Kidney capillary endothelial cell (primary cell): ENCODE measurements at regions not wholly inside any gene's neighbourhood (a gene's known extent, or its start where the extent isn't known, plus 50 kb on each side); places are given as distances from the start of the nearest gene placed in this dataset.

ENCODE experiments used
- DNase-seq: peaks from one replicate; pipeline ENCODE4 v3.0.0-alpha.2; 2018; ENCODE audit warnings: low spot score

DNA sequence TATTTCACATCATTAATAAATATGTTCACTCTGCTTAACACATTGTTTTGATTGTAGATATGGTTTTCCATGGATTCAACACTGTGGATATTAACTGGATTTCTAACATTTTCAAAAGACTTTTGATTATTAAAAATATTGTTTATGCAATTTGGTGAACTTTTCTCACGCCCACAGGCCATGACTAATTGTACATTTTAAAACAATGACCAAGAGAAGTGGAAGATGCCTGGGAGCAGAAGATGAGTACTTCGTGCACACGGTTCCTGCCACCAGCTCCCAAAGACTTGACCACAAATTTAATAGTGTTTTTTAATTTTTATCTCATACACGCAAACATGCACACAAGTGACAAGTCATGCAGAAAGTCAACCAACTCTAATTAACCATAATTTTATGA is 451.0 kb upstream of the ADARB2 start:
- no peak for DNase-seq

DNA sequence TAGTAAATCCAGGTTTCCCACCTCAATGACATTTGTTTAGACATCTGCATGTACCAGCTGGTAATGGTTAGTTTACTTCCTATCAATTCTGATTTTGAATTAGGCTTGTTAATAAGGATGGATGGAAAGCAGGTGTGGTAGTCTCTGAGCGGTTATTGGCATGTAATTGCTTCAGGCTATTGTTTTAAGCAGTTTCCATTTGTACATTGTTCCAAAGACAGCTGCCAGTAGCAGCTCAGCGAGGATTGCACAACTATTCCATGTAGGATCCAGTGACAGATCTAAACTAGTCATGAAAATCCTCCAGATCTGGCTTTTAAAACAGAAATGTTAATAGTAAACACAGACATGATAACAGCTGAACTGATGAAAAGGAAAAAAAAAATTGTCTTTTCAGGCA is 436.0 kb upstream of the ADARB2 start:
- DNase-seq: no peak

DNA sequence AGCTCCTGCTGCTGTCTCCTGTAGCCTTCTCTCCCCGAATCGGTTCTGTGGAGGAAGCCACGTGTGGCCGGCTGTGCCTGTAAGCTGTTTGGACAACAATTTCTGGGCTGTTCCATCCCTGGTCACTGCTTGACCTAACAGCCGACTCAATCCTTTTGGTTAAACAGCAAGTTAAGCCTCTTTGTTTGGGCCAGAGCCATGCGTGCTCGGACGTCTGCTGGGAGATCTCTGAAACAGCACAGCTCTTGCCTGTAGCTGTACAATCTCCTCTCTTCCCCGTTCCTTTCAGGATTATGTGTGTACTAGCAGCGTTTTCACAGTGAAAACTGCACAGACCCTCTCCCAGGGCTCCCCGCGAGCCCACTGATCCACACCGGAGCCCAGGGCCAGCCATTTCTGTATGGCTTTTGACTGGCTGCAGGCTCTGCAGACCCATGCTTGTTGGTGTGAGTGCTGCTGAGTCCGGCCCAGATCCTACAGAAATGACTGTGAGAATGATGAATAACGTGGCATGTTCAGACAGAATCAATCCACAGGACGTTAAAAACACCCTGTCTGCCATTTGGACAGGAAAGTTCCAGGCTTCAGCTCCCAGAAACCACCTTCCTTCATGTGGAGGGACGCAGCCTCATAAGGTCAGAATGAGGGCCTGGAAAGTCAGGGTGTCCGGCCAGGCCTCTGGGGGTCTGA is 428.6 kb upstream of the ADARB2 start:
- no peak for DNase-seq

DNA sequence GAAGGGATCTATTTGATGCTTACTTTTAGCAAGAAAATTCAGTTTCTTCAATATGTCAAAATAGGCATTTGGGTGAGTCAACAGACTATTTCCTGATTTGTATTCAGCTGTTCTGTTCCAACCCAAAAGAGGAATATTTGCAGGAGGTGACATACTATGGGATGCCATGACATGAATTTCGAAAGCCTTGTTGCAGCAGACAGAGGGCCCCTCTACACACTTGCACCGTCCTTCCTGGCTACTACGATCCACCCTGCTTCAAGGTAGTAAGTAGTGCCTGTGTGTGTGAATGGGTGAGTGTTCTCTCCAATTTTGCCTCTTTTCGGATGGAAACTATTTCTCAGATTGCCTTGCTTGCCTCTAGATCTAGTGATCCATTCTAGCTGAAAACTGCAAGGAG is 413.0 kb upstream of the ADARB2 start:
- DNase-seq: no peak

DNA sequence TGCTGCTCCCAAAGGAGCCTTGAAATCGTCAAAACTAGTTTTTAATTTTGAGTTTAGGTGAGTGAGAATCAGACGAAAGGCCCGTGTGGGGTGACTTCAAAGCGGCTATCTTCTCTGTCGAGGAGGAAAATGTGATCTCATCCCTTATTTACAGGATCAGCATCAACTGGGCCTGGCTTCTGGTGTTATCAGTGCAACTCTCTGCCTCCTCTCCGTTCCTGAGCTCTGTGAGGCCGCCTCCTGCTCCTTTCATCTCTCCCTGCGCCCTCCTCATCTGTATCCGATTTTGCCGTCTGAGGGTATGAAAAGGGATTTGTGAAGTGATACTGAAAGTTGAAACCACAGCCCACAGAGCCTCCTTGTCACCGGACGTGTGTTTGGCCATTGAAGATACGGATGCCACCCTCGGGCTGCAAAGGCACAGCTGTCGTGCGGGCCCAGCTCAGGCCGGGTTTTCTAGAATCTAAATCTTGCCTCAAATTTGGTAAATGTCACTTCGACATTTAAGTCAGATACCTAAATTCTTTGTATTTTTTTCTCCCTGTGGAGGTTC is 408.7 kb upstream of the ADARB2 start:
- DNase-seq: no peak

DNA sequence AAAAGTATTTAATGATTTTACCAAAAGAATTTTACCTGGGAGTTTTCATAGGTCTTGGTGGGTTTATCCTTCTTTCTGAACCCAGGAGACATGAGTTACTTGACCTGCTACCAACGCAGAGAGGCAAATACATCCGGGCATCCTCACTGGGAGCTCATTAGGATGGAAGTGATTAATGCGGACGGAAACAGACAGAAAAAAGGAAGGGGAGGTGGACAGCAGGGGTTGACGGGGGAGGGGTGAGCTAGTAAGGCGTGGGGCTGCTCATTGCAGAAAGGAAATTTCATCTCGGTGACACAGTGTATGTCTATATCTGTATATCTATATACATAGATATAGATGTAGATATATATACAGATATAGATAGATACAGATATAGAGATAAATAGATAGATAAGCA is 408.2 kb upstream of the ADARB2 start:
- DNase-seq: no peak

DNA sequence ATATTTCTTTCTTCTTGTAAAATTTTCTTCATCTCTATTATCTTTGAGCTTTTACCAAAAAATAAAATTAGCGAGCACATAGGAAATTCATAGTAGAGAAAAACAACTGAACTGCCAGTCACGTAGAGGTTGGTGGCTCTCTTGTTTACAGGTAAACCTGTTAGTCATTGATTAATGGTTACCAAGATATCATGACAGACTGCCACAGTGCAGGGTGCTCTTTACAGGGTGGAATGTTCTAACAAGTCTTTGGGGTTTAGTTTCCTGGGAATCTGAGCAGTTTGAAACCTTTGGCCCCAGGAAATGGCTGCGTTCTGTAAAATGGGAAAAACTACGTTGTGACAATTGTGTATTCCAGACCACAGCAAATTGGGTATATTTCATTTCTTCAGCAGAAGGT is 407.3 kb upstream of the ADARB2 start:
- DNase-seq: no peak

DNA sequence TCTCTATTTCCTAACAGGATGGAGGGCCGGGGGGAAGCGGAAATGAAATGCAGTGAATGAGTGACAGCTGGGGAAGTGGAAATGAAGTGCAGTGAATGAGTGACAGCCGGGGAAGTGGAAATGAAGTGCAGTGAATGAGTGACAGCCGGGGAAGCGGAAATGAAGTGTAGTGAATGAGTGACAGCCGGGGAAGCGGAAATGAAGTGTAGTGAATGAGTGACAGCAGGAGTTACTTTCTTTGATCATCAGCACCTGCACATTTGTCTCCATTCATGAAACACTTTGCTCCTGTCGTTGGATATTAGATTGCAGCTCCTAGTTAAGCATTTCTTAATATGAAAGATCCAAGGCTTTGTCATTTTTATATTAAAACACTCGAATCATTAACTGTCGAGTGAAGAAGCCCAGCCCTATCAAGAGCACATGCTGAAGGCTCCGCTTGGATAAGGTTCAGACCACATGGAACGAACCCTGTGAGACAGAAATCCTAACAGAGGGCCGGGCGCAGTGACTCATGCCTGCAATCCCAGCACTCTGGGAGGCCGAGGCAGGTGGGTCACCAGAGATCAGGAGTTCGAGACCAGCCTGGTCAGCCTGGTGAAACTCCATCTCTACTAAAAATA is 406.0 kb upstream of the ADARB2 start:
- DNase-seq: no peak

DNA sequence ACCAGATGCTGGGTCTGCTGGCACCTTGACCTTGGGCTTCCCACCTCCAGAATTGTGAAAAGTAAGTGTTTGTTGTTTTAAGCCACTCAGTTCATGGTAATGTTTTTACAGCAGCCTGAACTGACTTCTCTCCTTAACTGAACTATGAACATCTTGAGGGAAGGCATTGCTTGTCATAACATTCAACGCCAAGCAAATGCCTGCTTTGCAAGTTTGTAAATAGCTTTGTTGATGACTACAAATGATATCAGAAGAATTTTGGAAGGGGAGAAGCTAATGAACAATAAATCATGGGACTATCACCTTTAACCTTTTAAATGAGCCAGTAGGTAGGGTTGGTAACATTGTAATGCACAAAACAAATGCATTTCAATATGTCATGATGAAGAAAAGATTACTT is 402.4 kb upstream of the ADARB2 start:
- DNase-seq: no peak

DNA sequence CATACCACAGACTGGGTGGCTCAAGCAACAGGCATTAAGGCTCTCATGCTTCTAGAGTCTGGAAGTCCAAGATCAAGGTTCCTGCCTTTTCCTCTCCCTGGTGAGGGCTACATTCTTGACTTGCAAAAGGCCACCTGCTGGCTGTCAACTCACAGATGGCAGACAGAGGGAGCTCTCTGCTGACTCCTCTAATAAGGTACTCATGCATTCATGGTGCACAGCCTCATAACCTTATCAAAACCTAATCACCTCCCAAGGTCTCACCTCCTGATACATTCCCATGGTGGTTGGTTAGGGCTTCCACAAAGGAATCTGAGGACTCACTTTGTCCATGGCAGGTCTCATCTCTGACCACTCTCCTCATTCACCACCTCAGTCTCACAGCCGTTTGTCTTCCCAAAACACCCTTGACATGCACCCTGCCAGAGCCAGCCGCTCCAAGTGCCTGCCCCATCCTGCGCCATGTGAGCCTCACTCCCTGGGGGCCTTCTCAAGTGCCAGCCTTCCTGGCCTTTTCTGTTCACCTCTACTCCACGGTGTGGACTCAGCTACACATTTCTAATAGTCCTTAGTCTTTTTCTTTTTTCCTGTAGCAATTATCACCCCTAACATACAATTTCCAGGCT is 400.3 kb upstream of the ADARB2 start:
- no peak for DNase-seq

DNA sequence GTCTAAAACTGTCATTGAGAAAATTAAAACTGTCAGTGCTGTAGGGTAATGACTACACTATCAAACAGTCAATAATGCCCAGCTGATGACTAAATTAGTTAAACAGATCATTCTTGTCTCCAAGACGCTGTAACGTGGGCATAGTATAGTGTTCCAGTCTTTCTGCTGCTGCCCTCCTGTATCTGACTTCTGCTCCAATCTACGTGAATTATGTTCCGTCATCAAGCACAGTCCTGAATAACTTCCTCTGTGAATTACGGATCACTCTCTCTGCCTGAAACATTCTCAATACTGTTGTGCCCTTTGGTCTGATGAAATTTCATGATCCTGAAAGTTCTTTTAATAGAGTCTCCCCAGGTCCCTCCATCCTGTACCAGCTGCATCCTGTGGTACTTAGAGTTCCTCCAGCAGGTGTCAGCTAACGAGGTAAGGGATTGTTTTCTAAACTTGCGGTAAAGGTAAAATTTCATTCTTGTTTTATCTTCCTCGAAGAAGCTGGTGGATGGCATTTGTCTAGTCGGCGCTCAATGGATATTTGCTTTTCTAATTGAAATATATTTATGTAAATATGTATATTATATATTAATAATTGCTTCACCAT is 393.5 kb upstream of the ADARB2 start:
- DNase-seq: no peak

DNA sequence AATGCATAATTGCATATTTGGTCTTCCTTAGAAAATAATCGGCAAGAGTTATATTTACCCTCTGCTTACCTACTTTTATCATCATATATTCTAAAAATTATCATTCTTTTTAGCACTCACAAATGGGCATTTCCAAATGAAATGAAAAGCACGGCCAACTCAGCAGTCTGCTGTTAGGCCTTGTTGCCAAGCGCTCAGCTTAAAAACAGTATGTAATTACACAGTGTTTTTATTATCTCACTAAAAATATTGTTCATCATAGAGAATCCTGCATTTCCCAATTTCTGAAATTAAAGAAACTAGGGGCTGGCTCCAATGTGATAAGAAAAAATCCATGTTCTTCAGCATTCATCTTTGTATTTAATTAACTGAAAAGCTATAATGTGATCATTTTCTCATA is 391.7 kb upstream of the ADARB2 start:
- DNase-seq: no peak

DNA sequence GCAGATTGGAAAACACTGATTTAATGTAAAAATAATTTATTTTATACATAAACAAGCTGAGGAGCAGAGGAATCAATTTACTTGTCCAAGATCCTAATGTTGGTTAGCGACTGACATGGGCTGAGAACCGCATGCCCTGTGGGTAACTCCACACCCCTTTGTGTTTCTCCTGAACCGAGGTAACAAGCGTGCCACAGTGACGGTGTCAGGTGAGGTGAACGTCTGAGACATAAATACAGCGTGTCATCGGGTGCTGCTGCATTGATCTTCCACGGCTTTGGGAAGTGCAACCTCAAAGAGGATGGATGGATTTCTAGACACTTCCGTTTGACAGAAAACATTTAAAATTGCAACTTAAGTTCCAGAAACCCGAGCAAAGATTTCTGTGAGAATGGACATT is 386.8 kb upstream of the ADARB2 start:
- no peak for DNase-seq

DNA sequence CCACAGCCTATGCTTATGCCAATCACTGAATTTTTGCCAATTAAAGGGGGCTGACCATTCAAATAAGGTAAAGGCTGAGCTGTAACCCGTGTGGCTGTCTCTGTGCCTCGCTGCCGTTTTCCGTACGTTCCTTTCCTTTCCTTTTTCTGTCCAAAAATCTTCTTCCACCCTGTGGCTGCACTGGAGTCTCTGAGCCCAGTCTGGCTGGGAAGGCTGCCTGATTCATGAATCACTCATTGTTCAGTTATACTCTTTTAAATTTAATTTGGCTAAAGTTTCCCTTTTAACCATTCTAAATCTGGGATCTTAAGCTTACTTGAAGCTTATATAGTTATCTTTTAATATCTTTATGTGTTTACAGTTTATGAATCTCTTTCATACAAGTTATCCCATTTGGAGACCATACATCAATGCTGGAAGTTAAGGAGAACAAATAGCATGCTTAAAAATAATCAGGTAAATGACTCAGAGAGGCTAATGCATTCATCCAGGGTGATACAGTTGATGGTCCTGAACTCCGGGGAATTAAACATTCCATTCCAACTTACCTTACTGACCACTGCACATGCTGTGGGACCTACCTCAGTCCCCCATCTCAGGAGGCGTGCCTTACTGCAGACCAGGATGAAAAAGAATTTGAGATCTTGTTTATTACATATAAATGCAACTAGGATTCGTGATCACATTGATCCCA is 385.3 kb upstream of the ADARB2 start:
- DNase-seq: no peak

DNA sequence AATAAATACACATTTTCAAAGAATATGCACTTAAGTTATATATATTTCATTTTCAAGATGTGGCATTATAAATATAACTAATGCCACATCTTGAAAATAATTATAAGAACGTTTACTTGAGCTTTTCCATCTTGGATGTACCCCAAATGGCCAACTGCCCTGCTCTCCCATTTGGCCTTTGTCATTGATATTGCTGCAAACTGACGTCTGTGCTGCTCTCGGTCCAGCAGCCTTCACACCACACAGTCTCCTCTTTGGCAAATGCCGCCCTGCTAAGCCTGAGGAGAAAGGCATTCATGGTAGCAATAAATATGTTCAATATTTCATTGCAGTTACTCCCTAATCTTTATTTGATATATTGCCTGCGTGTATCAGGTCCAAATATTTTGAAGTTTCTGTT is 384.6 kb upstream of the ADARB2 start:
- DNase-seq: no peak

DNA sequence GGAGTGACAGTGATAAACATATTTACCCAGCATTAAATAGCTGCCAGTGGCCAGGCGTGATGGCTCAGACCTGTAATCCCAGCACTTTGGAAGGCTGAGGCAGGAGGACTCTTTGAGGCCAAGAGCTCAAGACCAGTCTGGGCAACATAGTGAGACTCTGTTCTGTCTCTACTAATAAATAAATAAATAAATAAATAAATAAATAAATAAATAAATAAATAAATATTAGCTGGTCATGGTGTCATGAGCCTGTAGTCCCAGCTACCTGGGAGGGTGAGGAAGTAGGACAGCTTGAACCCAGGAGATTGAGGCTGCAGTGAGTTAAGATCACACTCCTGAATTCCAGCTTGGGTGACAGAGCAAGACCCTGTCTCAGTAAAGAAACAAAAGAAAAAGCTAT is 384.0 kb upstream of the ADARB2 start:
- no peak for DNase-seq

DNA sequence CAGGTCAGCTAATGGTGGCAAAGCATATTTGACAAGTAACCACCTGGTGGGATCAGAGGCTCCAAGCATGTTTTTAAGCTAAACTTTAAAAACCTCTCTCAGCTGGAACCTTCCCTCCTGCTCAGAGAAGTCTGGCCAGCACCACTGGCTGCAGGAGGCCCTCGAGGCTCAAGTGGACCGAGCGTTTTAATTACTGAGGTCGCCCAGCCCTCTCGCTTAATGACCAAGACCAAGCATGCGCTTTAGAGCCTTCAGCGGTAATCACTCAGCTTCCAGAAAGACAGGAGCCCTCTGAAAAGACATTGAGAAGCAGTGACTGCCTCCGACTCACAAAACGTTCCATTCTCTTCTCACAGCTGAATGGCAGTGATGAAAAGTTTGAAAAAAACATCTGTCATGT is 383.4 kb upstream of the ADARB2 start:
- DNase-seq: no peak

DNA sequence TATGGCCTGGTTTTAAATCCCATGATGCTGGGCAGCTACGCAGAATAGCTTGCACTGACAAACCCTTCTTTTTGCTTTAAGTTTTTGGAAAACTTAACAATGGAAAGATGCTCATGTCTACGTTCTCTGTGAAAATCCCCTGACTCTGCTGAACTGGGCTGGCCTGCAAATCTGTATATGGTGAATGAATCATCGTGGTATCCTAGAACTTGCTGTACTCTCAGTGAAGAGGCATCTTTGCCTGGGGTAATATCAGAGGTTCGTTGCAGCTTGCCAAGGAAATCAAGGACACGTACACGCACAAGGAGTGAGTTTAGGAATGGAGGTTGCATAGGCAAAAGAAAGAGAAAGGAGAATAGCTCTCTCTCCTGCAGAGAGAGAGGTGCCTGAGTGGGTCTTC is 382.0 kb upstream of the ADARB2 start:
- DNase-seq: no peak

DNA sequence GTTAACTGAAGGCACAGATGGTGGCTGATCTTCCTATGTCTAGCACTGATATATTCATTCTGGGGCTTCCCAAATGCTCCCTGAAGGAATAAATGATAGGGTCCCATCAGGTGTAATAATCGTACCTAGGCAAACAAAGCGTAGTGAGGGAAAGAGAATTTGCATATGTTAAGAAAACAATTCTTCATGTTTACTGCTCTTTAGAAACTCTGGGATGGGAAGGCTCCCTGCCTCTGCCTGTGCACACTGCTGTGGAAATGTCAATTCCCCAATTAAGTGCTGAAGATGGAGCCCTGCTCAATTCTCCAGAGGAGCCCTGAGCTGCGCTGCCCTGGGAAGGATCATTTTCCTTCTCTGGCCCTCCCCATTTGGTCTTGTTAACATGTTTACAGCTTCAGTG is 380.9 kb upstream of the ADARB2 start:
- no peak for DNase-seq

DNA sequence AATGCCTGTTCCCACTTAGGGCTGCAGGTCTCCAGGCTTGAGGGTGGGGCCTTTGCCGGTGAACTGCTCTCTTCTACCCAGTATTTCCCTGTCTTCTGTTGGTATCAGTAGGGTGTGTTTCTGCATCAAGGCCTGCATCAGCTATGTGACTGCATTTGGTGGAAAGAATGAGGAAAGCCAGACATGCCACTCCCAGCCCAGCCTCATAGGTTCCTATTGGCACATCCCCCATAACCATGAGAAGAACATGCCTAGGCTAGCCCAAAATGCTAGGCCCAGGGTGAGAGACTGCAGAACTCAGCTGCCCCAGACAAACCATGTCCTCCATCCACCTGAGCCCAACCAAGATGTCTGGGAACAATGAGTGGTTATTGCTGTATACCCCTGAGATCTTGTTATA is 380.3 kb upstream of the ADARB2 start:
- no peak for DNase-seq

DNA sequence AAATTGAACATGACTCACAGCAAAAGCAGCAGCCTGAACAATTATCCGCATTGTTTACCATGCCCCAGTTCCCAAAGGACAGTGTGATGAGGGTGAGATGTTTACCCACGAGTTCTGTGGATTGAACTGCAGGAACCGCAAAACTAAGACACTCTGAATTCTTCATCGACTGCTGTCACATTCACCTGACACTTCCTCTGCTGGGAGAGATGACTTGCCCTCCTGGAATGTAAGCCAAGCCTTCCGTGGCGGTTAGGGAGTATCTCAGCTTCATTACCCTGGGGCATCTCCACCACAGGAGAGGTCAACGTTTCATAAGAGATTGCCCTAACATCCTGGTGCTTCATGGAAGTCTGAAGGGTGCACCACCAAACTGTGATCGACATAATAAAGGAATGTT is 374.6 kb upstream of the ADARB2 start:
- no peak for DNase-seq

DNA sequence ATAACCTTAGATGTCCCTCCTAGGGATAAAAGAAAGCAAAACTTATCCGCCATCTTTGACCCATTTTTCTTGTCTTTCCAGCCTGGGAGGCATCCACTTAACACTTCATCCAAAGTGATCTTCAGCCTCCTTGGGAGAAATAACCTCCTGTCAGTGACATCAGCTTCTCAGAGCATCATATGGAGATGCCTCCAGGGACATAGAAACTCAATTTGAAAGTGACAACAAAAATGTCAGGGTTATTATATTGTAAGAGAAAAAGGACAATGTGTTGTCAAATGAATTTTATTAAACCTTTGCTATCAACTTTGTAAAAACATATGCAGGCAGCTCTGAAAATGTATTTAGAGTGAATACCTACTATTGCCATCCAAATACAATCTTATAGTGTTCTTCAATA is 371.2 kb upstream of the ADARB2 start:
- DNase-seq: no peak

DNA sequence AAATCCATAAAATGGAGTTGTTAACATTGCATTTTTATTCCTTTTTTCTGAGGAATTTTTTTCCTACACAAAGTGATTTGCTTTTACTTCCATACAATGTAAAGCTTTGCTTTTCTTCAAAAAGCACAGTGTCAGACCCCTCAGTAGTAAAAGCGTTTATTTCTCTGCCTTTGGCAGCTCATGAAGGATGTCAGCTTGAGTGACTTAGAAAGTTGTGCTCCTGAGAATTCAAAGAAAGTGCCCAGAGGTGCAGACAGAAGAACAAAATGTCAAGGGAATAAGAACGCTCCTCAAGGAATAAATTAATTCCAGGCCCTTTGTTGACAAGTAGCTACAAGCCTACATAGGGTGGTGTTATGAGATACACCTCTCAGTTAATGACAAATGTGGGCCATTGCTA is 369.3 kb upstream of the ADARB2 start:
- DNase-seq: no peak
